Stomach (tissue), 4 donors: ENCODE measurements at regions not wholly inside any gene's neighbourhood (a gene's known extent, or its start where the extent isn't known, plus 50 kb on each side); places are given as distances from the start of the nearest gene placed in this dataset.
A peak's percentile ranks its signal among the peaks of the same experiment; 100 is the strongest.

ENCODE experiments used
- CTCF ChIP-seq, 7 experiments: fragments of 450-650 bp in 4 of 7; fragments of 200-600 bp in 3 of 7; sonication (generic) in 3 of 7; IDR thresholded peaks; one replicate each; pipeline ENCODE4 v1.5.1; 2016 to 2019; ENCODE audit warnings: antibody characterized with exemption in 7 of 7, control low read depth in 2 of 7, mild to moderate bottlenecking in 1 of 7
- EP300 ChIP-seq: sonication (generic); formaldehyde crosslinking; IDR thresholded peaks from one replicate; pipeline ENCODE4 v1.6.1; 2017; ENCODE audit warnings: antibody characterized with exemption
- POLR2A ChIP-seq, 4 donors: fragments of 450-650 bp; IDR thresholded peaks; one replicate each; pipeline ENCODE4 v1.6.1; 2016; ENCODE audit warnings: antibody characterized with exemption in 4 of 4, control low read depth in 2 of 4, mild to moderate bottlenecking in 1 of 4, moderate library complexity in 1 of 4
- POLR2AphosphoS5 ChIP-seq, 3 donors: sonication (generic); formaldehyde crosslinking; IDR thresholded peaks; one replicate each; pipeline ENCODE4 v1.6.1; 2016; ENCODE audit warnings: antibody characterized with exemption in 3 of 3

GRCh38 chr3:194985031-194985578, 285.9 kb downstream of the XXYLT1 start:
- TF ChIP-seq CTCF (IDR thresholded peaks at IDR 0.05) (peak in 4 of 7 experiments; percentile 17 to 44 (median 32)), EP300 (no peak), POLR2AphosphoS5 (IDR thresholded peaks at IDR 0.05) (peak in 1 of 3 donors; percentile 58), POLR2A (IDR thresholded peaks at IDR 0.05) (no peak)
